ENCODE measurements at regions not wholly inside any gene's neighbourhood (a gene's known extent, or its start where the extent isn't known, plus 50 kb on each side); places are given as distances from the start of the nearest gene placed in this dataset.
A peak's percentile ranks its signal among the peaks of the same experiment; 100 is the strongest.
"Not testable (repeated sequence)": the region's sequence is repeated elsewhere in the genome, so short reads cannot be mapped to it uniquely, and the experiment has no call there.

- no peak for ATAC-seq
These were observed 54.1 kb upstream of the PEG3 start for GRCh38 chr19:56894626-56895025.

GRCh38 chr19:56896095-56896494 lies 55.6 kb upstream of the PEG3 start:
- ATAC-seq, result no peak

GRCh38 chr19:56899943-56900342 lies 59.4 kb upstream of the PEG3 start:
- ATAC-seq, result no peak

GRCh38 chr19:56900573-56901097 lies 60.1 kb upstream of the PEG3 start:
- ATAC-seq, result no peak

- ATAC-seq, result no peak
These were observed 65.2 kb upstream of the PEG3 start for GRCh38 chr19:56905631-56906150.

- no peak for ATAC-seq
These were observed 72.0 kb upstream of the PEG3 start for GRCh38 chr19:56912401-56913112.

- not testable (repeated sequence) for ATAC-seq
These were observed 72.6 kb upstream of the PEG3 start for GRCh38 chr19:56913113-56913455.

GRCh38 chr19:56916528-56916927 lies 76.0 kb upstream of the PEG3 start:
- no peak for ATAC-seq

GRCh38 chr19:56917529-56917928 lies 77.0 kb upstream of the PEG3 start:
- ATAC-seq, result no peak

GRCh38 chr19:56917998-56918397 lies 77.5 kb upstream of the PEG3 start:
- ATAC-seq, result no peak

- ATAC-seq, result no peak
These were observed 78.3 kb upstream of the PEG3 start for GRCh38 chr19:56918682-56919307.

GRCh38 chr19:56919308-56919995 lies 78.9 kb upstream of the PEG3 start:
- ATAC-seq, result no peak

GRCh38 chr19:56926094-56926493 lies 85.6 kb upstream of the PEG3 start:
- not testable (repeated sequence) for ATAC-seq

GRCh38 chr19:56927294-56927693 lies 86.8 kb upstream of the PEG3 start:
- no peak for ATAC-seq

- ATAC-seq, result no peak
These were observed 87.3 kb upstream of the PEG3 start for GRCh38 chr19:56927791-56928207.

- ATAC-seq, result no peak
These were observed 90.4 kb upstream of the PEG3 start for GRCh38 chr19:56930647-56931535.

GRCh38 chr19:56933014-56933705 lies 92.6 kb upstream of the PEG3 start:
- ATAC-seq, result no peak

GRCh38 chr19:56934438-56935090 lies 94.0 kb upstream of the PEG3 start:
- no peak for ATAC-seq

- no peak for ATAC-seq
These were observed 99.4 kb upstream of the PEG3 start for GRCh38 chr19:56939951-56940350.

- ATAC-seq, result peak; percentile 90
These were observed 102.2 kb upstream of the PEG3 start for GRCh38 chr19:56942756-56943155.

GRCh38 chr19:56946159-56946558 lies 105.6 kb upstream of the PEG3 start:
- no peak for ATAC-seq

Measured in esophagus mucosa (tissue), 1 donor.